PC-3 (cell line): ENCODE measurements at regions not wholly inside any gene's neighbourhood (a gene's known extent, or its start where the extent isn't known, plus 50 kb on each side); places are given as distances from the start of the nearest gene placed in this dataset.

Source experiments
- CTCF ChIP-seq: fragments of 300-600 bp; sonication (generic); conservative IDR thresholded peaks from 2 replicates; pipeline ENCODE4 v1.5.1; 2017; ENCODE audit warnings: antibody characterized with exemption, low read depth, mild to moderate bottlenecking, low read length
- EZH2 ChIP-seq: fragments of 300-600 bp; sonication (generic); IDR thresholded peaks from one replicate; pipeline ENCODE4 v1.6.1; 2017; ENCODE audit warnings: antibody characterized with exemption, mild to moderate bottlenecking, low read length; ENCODE audit not compliant: unreplicated experiment

GRCh38 chr14:101072531-101072930 lies 169.0 kb upstream of the RTL1 start:
- no peak for TF ChIP-seq CTCF
- TF ChIP-seq EZH2 = no peak
